Small intestine (tissue), 7 donors: ENCODE measurements at regions not wholly inside any gene's neighbourhood (a gene's known extent, or its start where the extent isn't known, plus 50 kb on each side); places are given as distances from the start of the nearest gene placed in this dataset.
"Not testable (repeated sequence)": the region's sequence is repeated elsewhere in the genome, so short reads cannot be mapped to it uniquely, and the experiment has no call there.

Experiments used
- DNase-seq, 2 donors: peaks; one replicate each; pipeline versions ENCODE4 v3.0.0 to v3.0.0-alpha.2; 2013
- FAIRE-seq: peaks from 2 replicates; lab custom pipeline; 2012; peaks lifted over from hg19 to GRCh38; lab: Jason Lieb, UNC
- H3K27ac ChIP-seq, 3 donors: one replicate each; pipeline ENCODE4 v1.5.1; 2013; ENCODE audit warnings: low read length in 2 of 3, mild to moderate bottlenecking in 2 of 3, control low read depth in 1 of 3, inconsistent platforms in 1 of 3, low read depth in 1 of 3, moderate library complexity in 1 of 3
- H3K27me3 ChIP-seq, 3 donors: one replicate each; pipeline ENCODE4 v1.6.1; 2013; ENCODE audit warnings: low read length in 3 of 3, inconsistent platforms in 1 of 3; ENCODE audit not compliant: control insufficient read depth in 3 of 3, insufficient read depth in 3 of 3
- H3K36me3 ChIP-seq, 3 donors: one replicate each; pipeline ENCODE4 v1.6.1; 2013; ENCODE audit warnings: low read length in 3 of 3, inconsistent platforms in 1 of 3, low read depth in 1 of 3, mild to moderate bottlenecking in 1 of 3, moderate library complexity in 1 of 3; ENCODE audit not compliant: control insufficient read depth in 3 of 3, insufficient read depth in 2 of 3
- H3K4me1 ChIP-seq, 3 donors: one replicate each; pipeline ENCODE4 v1.6.1; 2013; ENCODE audit warnings: low read length in 2 of 3, inconsistent platforms in 1 of 3, low read depth in 1 of 3, mild to moderate bottlenecking in 1 of 3, moderate library complexity in 1 of 3; ENCODE audit not compliant: control insufficient read depth in 3 of 3, insufficient read depth in 2 of 3
- H3K4me3 ChIP-seq, 3 donors: one replicate each; pipeline ENCODE4 v1.5.1; 2013; ENCODE audit warnings: low read length in 3 of 3, control low read depth in 1 of 3, inconsistent platforms in 1 of 3, low read depth in 1 of 3, mild to moderate bottlenecking in 1 of 3, moderate library complexity in 1 of 3
- H3K9me3 ChIP-seq, 2 donors: one replicate each; pipeline ENCODE4 v1.6.1; 2013; ENCODE audit warnings: low read depth in 1 of 2, low read length in 1 of 2; ENCODE audit not compliant: control insufficient read depth in 2 of 2, insufficient read depth in 1 of 2
- WGBS, 3 donors: extraction: QIAGEN DNeasy Blood & Tissue Kit; methylation state at CpG; one replicate each; pipeline ENCODE4 v1.1.7; 2013; 5-methylcytosine and 5-hydroxymethylcytosine counted together
- donor health status: healthy with polysubstance abuse.
- donor health status: control.
- donor health status: control.
- donor health status: Bipolar disorder and iron deficiency.
- donor health status: healthy.

DNA sequence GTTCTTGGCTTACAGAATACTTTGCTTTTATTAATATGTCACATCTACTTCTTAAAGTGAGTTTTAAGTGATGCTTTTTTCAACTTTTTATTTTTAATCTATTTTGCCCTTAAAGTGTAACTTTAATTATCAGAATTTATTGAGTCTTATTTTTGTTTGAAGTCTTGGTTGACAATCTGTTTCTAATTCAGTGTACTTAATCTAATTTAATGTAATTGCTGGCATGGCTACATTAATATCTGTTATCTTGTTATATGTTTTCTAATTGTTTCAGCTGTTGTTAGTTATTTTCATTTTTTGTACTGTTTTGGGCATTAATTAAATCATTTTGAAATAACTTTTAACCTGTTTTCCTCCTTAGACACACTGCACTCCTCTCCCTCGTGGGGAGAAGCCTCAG lies 558.7 kb upstream of the EYS start:
- DNase-seq (no peak), FAIRE-seq (no peak)
- H3K9me3 ChIP-seq: peaks cover 0 to 2% of the 10 kb centered on the region in 2 donors
- 5 to 43% (median 17%) methylated on average over 1 of the region's 1 CpG for WGBS, 3 donors
- no peaks in the 10 kb centered on the region for H3K4me1 ChIP-seq
- H3K27me3 ChIP-seq: no peaks in the 10 kb centered on the region
- no peak overlapping the region for H3K27ac ChIP-seq
- H3K4me3 ChIP-seq: no peak overlapping the region
- H3K36me3 ChIP-seq: no peaks in the 10 kb centered on the region

- no peak for DNase-seq
- FAIRE-seq: no peak
- no peak overlapping the region for H3K27ac ChIP-seq
- no peaks in the 10 kb centered on the region for H3K27me3 ChIP-seq
- H3K4me1 ChIP-seq: no peaks in the 10 kb centered on the region
- no peaks in the 10 kb centered on the region for H3K36me3 ChIP-seq
- peaks cover 0 to 8% of the 10 kb centered on the region in 2 donors for H3K9me3 ChIP-seq
- H3K4me3 ChIP-seq: no peak overlapping the region
- 62 to 72% (median 66%) methylated on average over 4 of the region's 4 CpGs for WGBS, 3 donors
Observed at GRCh38 chr6:66264376-66264775, 557.4 kb upstream of the EYS start.

- H3K27me3 ChIP-seq, DNase-seq, H3K4me3 ChIP-seq, FAIRE-seq, H3K27ac ChIP-seq, H3K36me3 ChIP-seq, H3K4me1 ChIP-seq: not testable (repeated sequence)
- 84 to 91% (median 91%) methylated on average over 6 of the region's 6 CpGs for WGBS, 3 donors
- peaks cover 0 to 18% of the 10 kb centered on the region in 2 donors for H3K9me3 ChIP-seq
Observed at GRCh38 chr6:66258731-66259487, 551.9 kb upstream of the EYS start.

- no peak for FAIRE-seq
- no peaks in the 10 kb centered on the region for H3K4me1 ChIP-seq
- H3K36me3 ChIP-seq: no peaks in the 10 kb centered on the region
Observed at GRCh38 chr6:66245231-66245630, 538.2 kb upstream of the EYS start.

GRCh38 chr6:66238851-66239250 lies 531.8 kb upstream of the EYS start:
- Histone ChIP-seq H3K4me3 (no peak overlapping the region), H3K27ac (no peak overlapping the region), H3K9me3 (no peaks in the 10 kb centered on the region), H3K4me1 (no peaks in the 10 kb centered on the region), H3K36me3 (no peaks in the 10 kb centered on the region), H3K27me3 (no peaks in the 10 kb centered on the region)
- 33 to 67% (median 42%) methylated on average over 2 of the region's 2 CpGs for WGBS, 3 donors
- FAIRE-seq: no peak
- no peak for DNase-seq

More at GRCh38 chr6:66245231-66245630, 538.2 kb upstream of the EYS start:
- Histone ChIP-seq H3K27ac (no peak overlapping the region), H3K9me3 (no peaks in the 10 kb centered on the region), H3K27me3 (no peaks in the 10 kb centered on the region), H3K4me3 (no peak overlapping the region)
- 59 to 85% (median 78%) methylated on average over 1 of the region's 1 CpG for WGBS, 3 donors
- no peak for DNase-seq

DNA sequence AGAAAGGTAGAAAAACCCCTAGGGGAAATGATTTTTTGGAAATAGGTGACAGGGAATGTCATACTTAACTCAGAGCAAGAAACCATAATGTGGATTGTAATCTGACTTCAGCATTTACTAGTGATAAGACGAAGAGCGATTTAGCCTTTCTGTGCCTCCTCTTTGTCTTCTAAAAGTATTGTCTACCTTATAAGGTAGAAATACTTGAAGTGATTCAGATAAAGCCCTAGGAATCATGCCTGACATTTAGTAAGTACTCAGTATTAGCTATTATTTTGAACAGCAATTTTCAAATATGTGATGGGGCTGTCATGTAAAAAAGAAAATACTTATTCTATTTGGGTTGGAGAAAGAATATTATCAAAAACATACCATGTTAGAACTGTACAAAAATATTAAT lies 525.9 kb upstream of the EYS start:
- FAIRE-seq (no peak), DNase-seq (no peak)
- H3K9me3 ChIP-seq: no peaks in the 10 kb centered on the region
- no peaks in the 10 kb centered on the region for H3K4me1 ChIP-seq
- no peaks in the 10 kb centered on the region for H3K27me3 ChIP-seq
- no peak overlapping the region for H3K4me3 ChIP-seq
- no peaks in the 10 kb centered on the region for H3K36me3 ChIP-seq
- WGBS, 3 donors: 33 to 63% (median 35%) methylated on average over 2 of the region's 2 CpGs
- H3K27ac ChIP-seq: no peak overlapping the region

DNA sequence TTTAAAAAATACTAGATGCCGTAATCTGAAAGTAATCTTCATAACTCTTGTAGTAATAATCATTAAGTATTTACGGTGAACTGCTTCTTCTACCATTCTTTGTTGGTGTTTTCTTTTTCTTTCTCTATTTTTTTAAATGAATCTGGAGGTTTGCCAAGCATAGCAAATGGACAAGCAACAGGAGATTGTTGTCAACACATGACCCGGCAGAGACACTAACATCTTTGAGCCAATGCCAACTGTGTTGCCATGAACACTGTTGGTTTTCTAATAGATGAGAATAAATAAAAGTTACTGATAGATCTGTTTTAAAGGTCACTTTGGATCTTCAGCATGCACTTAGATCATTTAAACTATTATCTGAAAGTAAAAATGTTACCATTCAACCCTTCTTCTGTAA lies 523.6 kb upstream of the EYS start:
- no peak for DNase-seq
- 73 to 84% (median 80%) methylated on average over 3 of the region's 3 CpGs for WGBS, 3 donors
- Histone ChIP-seq H3K27ac (no peak overlapping the region), H3K36me3 (no peaks in the 10 kb centered on the region), H3K4me3 (no peak overlapping the region), H3K27me3 (no peaks in the 10 kb centered on the region), H3K4me1 (no peaks in the 10 kb centered on the region), H3K9me3 (no peaks in the 10 kb centered on the region)
- no peak for FAIRE-seq

GRCh38 chr6:66226109-66226508 lies 519.1 kb upstream of the EYS start:
- no peaks in the 10 kb centered on the region for H3K4me1 ChIP-seq
- FAIRE-seq: no peak
- DNase-seq: no peak
- H3K9me3 ChIP-seq: no peaks in the 10 kb centered on the region
- no peak overlapping the region for H3K27ac ChIP-seq
- H3K36me3 ChIP-seq: no peaks in the 10 kb centered on the region
- WGBS, 3 donors: 56 to 62% (median 61%) methylated on average over 2 of the region's 2 CpGs
- H3K27me3 ChIP-seq: no peaks in the 10 kb centered on the region
- no peak overlapping the region for H3K4me3 ChIP-seq

GRCh38 chr6:66210964-66211363 lies 503.9 kb upstream of the EYS start:
- no peaks in the 10 kb centered on the region for H3K4me1 ChIP-seq
- H3K9me3 ChIP-seq: peaks cover 3 to 41% of the 10 kb centered on the region in 2 donors
- FAIRE-seq (no peak), DNase-seq (no peak)
- WGBS, 3 donors: 70 to 77% (median 77%) methylated on average over 3 of the region's 3 CpGs
- H3K36me3 ChIP-seq: no peaks in the 10 kb centered on the region
- H3K27me3 ChIP-seq: no peaks in the 10 kb centered on the region
- H3K27ac ChIP-seq: no peak overlapping the region
- no peak overlapping the region for H3K4me3 ChIP-seq
